ENCODE measurements at regions not wholly inside any gene's neighbourhood (a gene's known extent, or its start where the extent isn't known, plus 50 kb on each side); places are given as distances from the start of the nearest gene placed in this dataset.

- TF ChIP-seq, protein P1, sequence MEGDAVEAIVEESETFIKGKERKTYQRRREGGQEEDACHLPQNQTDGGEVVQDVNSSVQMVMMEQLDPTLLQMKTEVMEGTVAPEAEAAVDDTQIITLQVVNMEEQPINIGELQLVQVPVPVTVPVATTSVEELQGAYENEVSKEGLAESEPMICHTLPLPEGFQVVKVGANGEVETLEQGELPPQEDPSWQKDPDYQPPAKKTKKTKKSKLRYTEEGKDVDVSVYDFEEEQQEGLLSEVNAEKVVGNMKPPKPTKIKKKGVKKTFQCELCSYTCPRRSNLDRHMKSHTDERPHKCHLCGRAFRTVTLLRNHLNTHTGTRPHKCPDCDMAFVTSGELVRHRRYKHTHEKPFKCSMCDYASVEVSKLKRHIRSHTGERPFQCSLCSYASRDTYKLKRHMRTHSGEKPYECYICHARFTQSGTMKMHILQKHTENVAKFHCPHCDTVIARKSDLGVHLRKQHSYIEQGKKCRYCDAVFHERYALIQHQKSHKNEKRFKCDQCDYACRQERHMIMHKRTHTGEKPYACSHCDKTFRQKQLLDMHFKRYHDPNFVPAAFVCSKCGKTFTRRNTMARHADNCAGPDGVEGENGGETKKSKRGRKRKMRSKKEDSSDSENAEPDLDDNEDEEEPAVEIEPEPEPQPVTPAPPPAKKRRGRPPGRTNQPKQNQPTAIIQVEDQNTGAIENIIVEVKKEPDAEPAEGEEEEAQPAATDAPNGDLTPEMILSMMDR (IDR thresholded peaks at IDR 0.05) = no peak
- no peak for TF ChIP-seq POLR2A (IDR thresholded peaks at IDR 0.05)
These were observed 317.7 kb upstream of the ONECUT1 start for GRCh38 chr15:53107855-53108254.

DNA sequence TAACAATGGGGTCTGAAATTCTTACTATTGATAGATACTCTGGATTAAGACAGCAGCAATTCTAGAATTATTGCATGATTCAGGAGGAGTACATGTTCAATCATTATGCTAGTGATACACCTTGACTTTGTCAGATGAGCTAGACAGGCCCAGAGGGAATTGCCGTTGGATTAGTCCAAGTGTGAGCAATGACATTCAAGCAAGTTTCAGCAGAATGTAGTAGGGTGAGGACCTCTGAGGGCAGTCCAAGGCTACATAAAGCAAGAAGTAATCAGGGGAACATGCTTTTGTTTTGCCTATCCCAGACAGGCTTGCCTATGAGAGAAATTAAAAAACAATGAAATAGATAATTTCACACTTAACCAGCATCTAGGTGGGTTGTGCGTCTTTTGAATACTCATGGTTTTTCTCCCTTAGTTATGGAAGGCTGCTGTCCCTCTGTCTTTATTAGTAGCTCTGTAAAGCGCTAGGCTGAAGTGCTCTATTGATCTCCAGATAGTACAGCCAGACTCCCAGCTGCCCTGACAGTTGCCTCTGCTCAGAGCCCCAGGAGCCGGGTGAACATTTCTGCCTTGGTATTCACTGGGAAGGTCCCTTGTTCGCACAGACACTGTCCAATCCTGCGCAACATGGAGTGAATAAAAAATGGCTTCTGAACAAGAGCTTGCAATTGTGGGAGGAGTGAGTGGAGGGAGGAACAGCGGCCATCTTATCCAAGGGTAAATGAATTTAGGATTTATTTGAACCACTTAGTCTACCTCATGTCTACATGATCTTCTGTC, 316.6 kb upstream of the ONECUT1 start:
- no peak for TF ChIP-seq POLR2A (IDR thresholded peaks at IDR 0.05)
- TF ChIP-seq, protein P1 (IDR thresholded peaks at IDR 0.05) = no peak
- intact Hi-C loops (cut with DNase I) = no loop called here

More at GRCh38 chr15:53107855-53108254, 317.7 kb upstream of the ONECUT1 start:
- no peaks in the 10 kb centered on the region for H3K9me3 ChIP-seq
- H3K4me3 ChIP-seq (replicated peaks in 1 of 3) = no peak overlapping the region
- no peaks in the 10 kb centered on the region for H3K36me3 ChIP-seq
- H3K27me3 ChIP-seq = no peaks in the 10 kb centered on the region
- intact Hi-C loops (cut with DNase I) = no loop called here
- DNase-seq = no peak
- no peaks in the 10 kb centered on the region for H3K4me1 ChIP-seq
- 81 to 86% methylated on average over 3 of the region's 3 CpGs for WGBS, 2 donors
- H3K27ac ChIP-seq = no peak overlapping the region

GRCh38 chr15:53102483-53102882, 312.3 kb upstream of the ONECUT1 start:
- WGBS, 2 donors = 59 to 63% methylated on average over 2 of the region's 2 CpGs
- no peak for DNase-seq
- TF ChIP-seq, protein P1 (IDR thresholded peaks at IDR 0.05) = no peak
- TF ChIP-seq POLR2A (IDR thresholded peaks at IDR 0.05) = no peak
- Histone ChIP-seq H3K36me3 (no peaks in the 10 kb centered on the region), H3K4me1 (no peaks in the 10 kb centered on the region), H3K27ac (no peak overlapping the region), H3K27me3 (no peaks in the 10 kb centered on the region), H3K9me3 (no peaks in the 10 kb centered on the region), H3K4me3 (replicated peaks in 1 of 3) (no peak overlapping the region)
- intact Hi-C loops (cut with DNase I) = no loop called here

More for the DNA sequence above, 316.6 kb upstream of the ONECUT1 start:
- H3K9me3 ChIP-seq = no peaks in the 10 kb centered on the region
- H3K27me3 ChIP-seq = no peaks in the 10 kb centered on the region
- WGBS, 2 donors = 85 to 86% methylated on average over 7 of the region's 7 CpGs
- H3K4me1 ChIP-seq = no peaks in the 10 kb centered on the region
- no peaks in the 10 kb centered on the region for H3K36me3 ChIP-seq
- no peak overlapping the region for H3K27ac ChIP-seq
- DNase-seq = no peak
- H3K4me3 ChIP-seq (replicated peaks in 1 of 3) = no peak overlapping the region

DNA sequence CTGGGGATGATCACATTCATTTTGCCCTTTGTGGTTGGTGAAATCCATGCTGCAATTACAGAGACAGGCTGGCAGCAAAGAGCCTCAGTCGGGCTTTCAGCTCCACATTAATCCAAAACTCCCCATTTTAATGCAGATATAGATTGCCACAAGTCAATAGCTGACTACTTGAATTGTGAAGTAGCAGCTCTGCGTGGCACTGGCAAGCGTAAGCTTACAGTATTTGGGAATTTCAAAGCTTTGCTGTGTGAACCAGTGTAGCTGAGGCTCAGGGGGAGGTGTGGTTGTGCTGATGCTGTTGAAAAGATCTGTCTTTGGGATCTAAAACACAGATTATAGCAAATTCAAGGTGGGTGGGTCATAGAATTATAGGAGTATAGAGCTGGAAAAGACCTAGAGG, 290.3 kb upstream of the ONECUT1 start:
- no peak overlapping the region for H3K4me3 ChIP-seq (replicated peaks in 1 of 3)
- intact Hi-C loops (cut with DNase I) = no loop called here
- TF ChIP-seq, protein P1 (IDR thresholded peaks at IDR 0.05) = no peak
- no peak overlapping the region for H3K27ac ChIP-seq
- no peak for DNase-seq
- 29 to 32% methylated on average over 3 of the region's 3 CpGs for WGBS, 2 donors
- no peaks in the 10 kb centered on the region for H3K4me1 ChIP-seq
- no peaks in the 10 kb centered on the region for H3K36me3 ChIP-seq
- H3K27me3 ChIP-seq = no peaks in the 10 kb centered on the region
- H3K9me3 ChIP-seq = no peaks in the 10 kb centered on the region

DNA sequence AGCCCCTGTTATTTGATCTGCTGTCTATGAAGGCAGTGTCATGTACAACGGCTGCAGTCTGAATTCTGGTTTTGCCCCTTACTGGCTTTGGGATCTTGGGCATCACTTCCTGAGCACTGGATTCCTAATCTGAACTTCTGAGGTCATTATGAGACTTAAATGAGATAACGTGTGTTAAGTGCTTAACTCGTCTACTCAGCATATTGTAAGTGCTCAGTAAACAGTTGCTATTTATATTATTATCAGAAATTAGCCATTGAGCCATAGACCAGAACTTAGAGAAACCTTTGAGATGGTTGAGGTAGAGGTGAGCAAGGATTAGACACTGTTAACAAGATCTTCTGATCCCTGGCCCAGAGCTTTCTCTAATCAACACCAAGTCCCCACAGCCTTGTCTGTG, 284.1 kb upstream of the ONECUT1 start:
- TF ChIP-seq, protein P1 (IDR thresholded peaks at IDR 0.05) = no peak
- DNase-seq = no peak
- Histone ChIP-seq H3K9me3 (no peaks in the 10 kb centered on the region), H3K36me3 (no peaks in the 10 kb centered on the region), H3K27ac (no peak overlapping the region), H3K4me1 (no peaks in the 10 kb centered on the region), H3K4me3 (replicated peaks in 1 of 3) (no peak overlapping the region), H3K27me3 (no peaks in the 10 kb centered on the region)
- intact Hi-C loops (cut with DNase I) = no loop called here
- WGBS, 2 donors = 49 to 52% methylated on average over 3 of the region's 3 CpGs
